Endothelial cell (in vitro differentiated cells): ENCODE measurements at regions not wholly inside any gene's neighbourhood (a gene's known extent, or its start where the extent isn't known, plus 50 kb on each side); places are given as distances from the start of the nearest gene placed in this dataset.
A peak's percentile ranks its signal among the peaks of the same experiment; 100 is the strongest.
"Not testable (repeated sequence)": the region's sequence is repeated elsewhere in the genome, so short reads cannot be mapped to it uniquely, and the experiment has no call there.

Source experiments
- DNase-seq: peaks from one replicate; pipeline ENCODE4 v3.0.0; 2021; ENCODE audit warnings: low spot score
- H3K27ac Mint-ChIP-seq: one replicate; pipeline ENCODE4 v1.8.0; 2021; ENCODE audit warnings: mixed read lengths, inconsistent platforms; ENCODE audit not compliant: unreplicated experiment
- H3K27me3 Mint-ChIP-seq: one replicate; pipeline ENCODE4 v1.8.0; 2021; ENCODE audit warnings: mild to moderate bottlenecking, moderate library complexity, mixed read lengths, inconsistent platforms; ENCODE audit not compliant: unreplicated experiment
- H3K36me3 Mint-ChIP-seq: one replicate; pipeline ENCODE4 v1.8.0; 2021; ENCODE audit warnings: mild to moderate bottlenecking, low read depth, mixed read lengths, inconsistent platforms; ENCODE audit not compliant: unreplicated experiment
- H3K4me1 Mint-ChIP-seq: one replicate; pipeline ENCODE4 v1.8.0; 2021; ENCODE audit warnings: mild to moderate bottlenecking, mixed read lengths, inconsistent platforms; ENCODE audit not compliant: unreplicated experiment
- H3K4me3 Mint-ChIP-seq: one replicate; pipeline ENCODE4 v1.8.0; 2021; ENCODE audit warnings: mild to moderate bottlenecking, mixed read lengths, inconsistent platforms; ENCODE audit not compliant: unreplicated experiment
- H3K9me3 Mint-ChIP-seq: one replicate; pipeline ENCODE4 v1.8.0; 2021; ENCODE audit warnings: mixed read lengths, inconsistent platforms; ENCODE audit not compliant: unreplicated experiment
- CTCF ChIP-seq: fragments of 200-600 bp; sonication (generic); IDR thresholded peaks from one replicate; pipeline ENCODE4 v1.5.0; 2021; ENCODE audit warnings: antibody characterized with exemption; ENCODE audit not compliant: unreplicated experiment

GRCh38 chr3:3984053-3984452 is 184.8 kb downstream of the LRRN1 start:
- H3K27ac Mint-ChIP-seq: no peak overlapping the region
- DNase-seq: no peak
- H3K36me3 Mint-ChIP-seq: no peaks in the 10 kb centered on the region
- no peaks in the 10 kb centered on the region for H3K4me1 Mint-ChIP-seq
- no peak for TF ChIP-seq CTCF
- no peak overlapping the region for H3K4me3 Mint-ChIP-seq
- peaks cover 1% of the 10 kb centered on the region for H3K27me3 Mint-ChIP-seq
- H3K9me3 Mint-ChIP-seq: no peaks in the 10 kb centered on the region

- H3K9me3 Mint-ChIP-seq: no peaks in the 10 kb centered on the region
- H3K27me3 Mint-ChIP-seq: no peaks in the 10 kb centered on the region
- TF ChIP-seq CTCF: no peak
- H3K36me3 Mint-ChIP-seq: no peaks in the 10 kb centered on the region
- H3K4me3 Mint-ChIP-seq: no peak overlapping the region
- H3K4me1 Mint-ChIP-seq: no peaks in the 10 kb centered on the region
- no peak overlapping the region for H3K27ac Mint-ChIP-seq
- no peak for DNase-seq
These were observed 192.4 kb downstream of the LRRN1 start for GRCh38 chr3:3991598-3991997.

- Mint-ChIP-seq H3K9me3 (no peaks in the 10 kb centered on the region), H3K36me3 (no peaks in the 10 kb centered on the region), H3K27me3 (no peaks in the 10 kb centered on the region), H3K4me3 (no peak overlapping the region), H3K4me1 (no peaks in the 10 kb centered on the region), H3K27ac (no peak overlapping the region)
- no peak for DNase-seq
- TF ChIP-seq CTCF: no peak
These were observed 193.2 kb downstream of the LRRN1 start for GRCh38 chr3:3992312-3992874.

GRCh38 chr3:3998140-3998922 is 199.1 kb downstream of the LRRN1 start:
- Mint-ChIP-seq H3K27ac (no peak overlapping the region), H3K27me3 (no peaks in the 10 kb centered on the region), H3K4me1 (no peaks in the 10 kb centered on the region), H3K36me3 (no peaks in the 10 kb centered on the region), H3K4me3 (no peak overlapping the region), H3K9me3 (no peaks in the 10 kb centered on the region)
- peak; percentile 61 for TF ChIP-seq CTCF
- peak; percentile 27 for DNase-seq

GRCh38 chr3:3999340-3999739 is 200.1 kb downstream of the LRRN1 start:
- not testable (repeated sequence) for DNase-seq, H3K4me3 Mint-ChIP-seq, H3K27me3 Mint-ChIP-seq, H3K4me1 Mint-ChIP-seq, H3K27ac Mint-ChIP-seq, H3K9me3 Mint-ChIP-seq, H3K36me3 Mint-ChIP-seq
